Stimulated activated CD4-positive, alpha-beta T cell treated with anti-CD3 and anti-CD28 coated beads, TNF-alpha, amount 100 ng/mL, for 24 hours (primary cell): ENCODE measurements at regions not wholly inside any gene's neighbourhood (a gene's known extent, or its start where the extent isn't known, plus 50 kb on each side); places are given as distances from the start of the nearest gene placed in this dataset.
"Not testable (repeated sequence)": the region's sequence is repeated elsewhere in the genome, so short reads cannot be mapped to it uniquely, and the experiment has no call there.

Experiments
- DNase-seq, 3 experiments: peaks; one replicate each; pipeline ENCODE4 v3.0.0-alpha.2; 2020; ENCODE audit warnings: low read depth in 3 of 3

DNA sequence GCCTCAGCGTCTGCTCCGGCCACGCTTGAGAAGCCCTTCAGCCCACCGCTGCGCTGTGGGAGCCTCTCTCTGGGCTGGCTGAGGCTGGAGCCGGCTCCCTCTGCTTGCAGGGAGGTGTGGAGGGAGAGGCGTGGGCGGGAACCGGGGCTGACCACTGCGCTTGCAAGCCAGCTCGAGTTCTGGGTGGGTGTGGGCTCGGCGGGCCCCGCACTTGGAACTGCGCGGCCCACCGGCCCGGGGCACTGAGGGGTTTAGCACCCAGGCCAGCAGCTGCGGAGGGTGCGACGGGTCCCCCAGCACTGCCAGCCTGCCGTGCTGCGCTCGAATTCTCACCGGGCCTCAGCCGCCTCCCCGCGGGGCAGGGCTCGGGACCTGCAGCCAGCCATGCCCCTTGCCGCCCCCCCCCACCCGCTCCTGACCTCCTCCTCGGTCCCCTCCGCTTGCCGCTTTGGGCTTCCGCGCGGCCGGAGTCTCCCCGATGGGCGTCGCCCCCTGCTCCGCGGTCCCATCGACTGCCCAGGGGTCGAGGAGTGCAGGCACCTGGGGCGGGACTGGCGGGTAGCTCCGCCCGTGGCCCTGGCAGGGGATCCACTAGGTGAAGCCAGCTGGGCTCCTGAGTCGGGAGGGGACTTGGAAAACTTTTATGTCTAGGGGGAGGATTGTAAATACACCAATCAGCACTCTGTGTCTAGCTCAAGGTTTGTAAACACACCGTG is 106.7 kb downstream of the RAP2B start:
- no peak for DNase-seq

DNA sequence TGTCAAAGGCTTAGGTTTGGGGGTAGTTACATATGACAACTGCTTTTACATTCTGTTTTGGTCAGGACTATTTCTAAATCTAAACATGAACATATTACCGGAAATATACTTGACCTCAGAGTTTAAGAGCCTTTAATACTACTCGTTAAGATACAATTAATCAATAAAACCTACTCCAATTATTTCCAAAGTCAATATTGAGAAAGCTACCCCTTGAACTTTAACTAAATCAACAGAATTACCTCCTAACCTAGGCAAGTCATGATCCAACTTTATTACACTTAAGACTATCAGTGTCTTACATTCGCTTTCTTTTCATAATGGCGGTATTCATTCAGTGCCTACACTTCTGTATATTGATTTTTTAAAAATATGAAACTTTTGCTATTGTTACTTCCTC is 107.7 kb downstream of the RAP2B start:
- no peak for DNase-seq

- no peak for DNase-seq
Observed at GRCh38 chr3:153273217-153273616, 111.2 kb downstream of the RAP2B start.

- DNase-seq, result no peak
Observed at GRCh38 chr3:153273767-153274435, 111.9 kb downstream of the RAP2B start.

DNA sequence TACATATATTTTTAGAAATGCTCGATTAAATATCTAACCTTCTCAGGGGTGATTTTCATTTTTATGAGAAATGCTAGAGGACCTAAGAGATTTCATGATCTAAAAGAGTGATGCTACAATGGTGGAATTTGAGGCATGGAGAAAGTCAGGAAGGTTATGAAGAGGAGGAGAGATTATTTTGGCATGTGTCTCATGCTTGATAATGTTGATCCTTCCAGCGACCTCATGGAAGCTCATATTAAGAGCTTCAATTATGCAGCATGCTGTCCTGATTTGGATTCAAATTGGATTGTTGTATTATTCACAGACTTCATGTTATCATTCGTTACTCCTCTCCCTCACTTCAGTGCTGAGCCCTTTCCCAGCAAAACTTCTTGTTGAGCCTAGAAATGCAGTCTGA is 112.5 kb downstream of the RAP2B start:
- DNase-seq, result no peak

DNA sequence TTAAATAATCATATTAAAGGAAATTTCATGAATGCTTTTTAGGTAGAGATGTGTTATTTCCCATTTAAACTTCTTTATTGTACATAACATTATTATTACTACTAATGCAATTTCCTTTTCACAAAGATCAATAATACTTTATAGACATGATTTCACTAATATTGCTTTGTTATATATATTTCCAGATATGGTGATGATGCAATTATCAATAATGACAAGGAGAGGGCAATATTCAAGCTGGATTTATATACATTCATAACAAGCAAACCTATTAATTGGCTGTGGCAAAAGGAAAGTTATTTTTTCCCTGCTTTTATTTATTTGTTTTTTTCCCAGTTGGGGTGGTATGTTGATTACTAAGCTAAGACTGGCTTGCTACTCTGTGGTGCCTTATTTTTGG is 113.5 kb downstream of the RAP2B start:
- DNase-seq, result no peak

GRCh38 chr3:153277029-153277428 is 115.0 kb downstream of the RAP2B start:
- no peak for DNase-seq

DNA sequence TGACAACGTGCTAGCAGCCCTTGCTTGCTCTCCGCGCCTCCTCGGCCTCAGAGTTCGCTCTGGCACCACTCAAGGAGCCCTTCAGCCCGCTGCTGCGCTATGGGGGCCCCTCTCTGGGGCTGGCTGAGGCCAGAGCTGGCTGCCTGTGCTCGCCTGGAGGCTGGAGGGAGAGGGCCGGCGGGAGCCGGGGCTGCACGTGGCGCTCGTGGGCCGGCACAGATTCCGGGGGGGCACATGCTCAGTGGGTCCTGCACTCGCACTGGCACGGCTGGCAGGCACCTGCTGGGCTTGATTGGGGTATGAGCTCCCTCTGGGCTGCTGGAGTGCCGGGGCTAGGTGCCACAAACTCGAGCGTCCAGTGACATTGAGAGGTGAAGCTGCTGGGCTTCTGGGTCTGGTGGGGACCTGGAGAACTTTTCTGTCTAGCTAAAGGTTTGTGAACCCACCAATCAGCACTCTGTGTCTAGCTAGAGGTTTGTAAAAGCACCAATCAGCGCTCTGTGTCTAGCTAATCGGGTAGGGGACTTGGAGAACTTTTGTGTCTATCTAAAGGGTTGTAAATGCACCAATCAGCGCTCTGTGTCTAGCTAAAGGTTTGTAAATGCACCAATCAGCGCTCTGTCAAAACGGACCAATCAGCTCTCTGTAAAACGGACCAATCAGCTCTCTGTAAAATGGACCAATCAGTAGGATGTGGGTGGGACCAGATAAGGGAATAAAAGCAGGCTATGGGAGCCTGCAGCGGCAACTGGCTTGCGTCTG is 119.4 kb downstream of the RAP2B start:
- not testable (repeated sequence) for DNase-seq

- DNase-seq, result no peak
Observed at GRCh38 chr3:153282355-153282754, 120.3 kb downstream of the RAP2B start.

GRCh38 chr3:153284282-153284938 is 122.4 kb downstream of the RAP2B start:
- peak in 2 of 3 experiments; percentile 11 to 18 for DNase-seq

GRCh38 chr3:153285194-153285641 is 123.2 kb downstream of the RAP2B start:
- DNase-seq, result no peak

DNA sequence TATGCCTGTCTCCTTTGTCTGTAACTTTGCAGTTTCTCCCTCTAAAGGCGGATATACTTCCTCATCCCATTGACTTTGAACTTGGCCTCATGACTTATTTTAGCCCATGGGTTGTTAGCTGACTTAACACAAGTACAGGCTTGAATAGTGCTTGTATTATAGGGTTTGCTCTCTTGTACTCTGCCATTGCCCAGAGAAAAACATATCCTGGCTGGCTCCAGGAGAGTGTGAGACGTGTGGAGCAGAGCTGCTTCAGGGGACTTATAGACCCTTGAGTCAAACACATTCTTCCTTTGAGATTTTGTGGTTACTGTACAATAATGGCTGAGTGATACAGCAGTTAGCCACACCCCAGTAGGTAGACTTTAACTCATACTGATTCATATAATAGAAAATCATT is 124.0 kb downstream of the RAP2B start:
- no peak for DNase-seq

DNA sequence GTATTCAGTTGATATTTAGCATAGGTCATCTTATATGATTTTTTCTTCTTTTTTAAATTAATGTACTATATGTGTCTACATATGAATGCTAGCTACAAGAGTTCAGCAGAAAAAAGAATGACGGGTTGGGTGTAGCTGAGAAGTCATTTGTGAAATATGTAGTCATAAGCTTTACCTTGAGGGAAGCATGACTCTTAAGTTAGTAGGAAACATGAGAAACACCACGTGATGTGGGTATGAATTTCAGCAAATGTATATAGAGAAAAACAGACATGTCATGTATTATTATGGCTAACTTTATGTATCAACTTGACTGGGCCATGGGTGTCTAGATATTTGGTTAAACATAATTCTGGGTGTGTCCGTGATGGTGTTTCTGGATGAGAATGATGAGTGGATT is 125.0 kb downstream of the RAP2B start:
- DNase-seq, result no peak

GRCh38 chr3:153289334-153289808 is 127.3 kb downstream of the RAP2B start:
- no peak for DNase-seq

DNA sequence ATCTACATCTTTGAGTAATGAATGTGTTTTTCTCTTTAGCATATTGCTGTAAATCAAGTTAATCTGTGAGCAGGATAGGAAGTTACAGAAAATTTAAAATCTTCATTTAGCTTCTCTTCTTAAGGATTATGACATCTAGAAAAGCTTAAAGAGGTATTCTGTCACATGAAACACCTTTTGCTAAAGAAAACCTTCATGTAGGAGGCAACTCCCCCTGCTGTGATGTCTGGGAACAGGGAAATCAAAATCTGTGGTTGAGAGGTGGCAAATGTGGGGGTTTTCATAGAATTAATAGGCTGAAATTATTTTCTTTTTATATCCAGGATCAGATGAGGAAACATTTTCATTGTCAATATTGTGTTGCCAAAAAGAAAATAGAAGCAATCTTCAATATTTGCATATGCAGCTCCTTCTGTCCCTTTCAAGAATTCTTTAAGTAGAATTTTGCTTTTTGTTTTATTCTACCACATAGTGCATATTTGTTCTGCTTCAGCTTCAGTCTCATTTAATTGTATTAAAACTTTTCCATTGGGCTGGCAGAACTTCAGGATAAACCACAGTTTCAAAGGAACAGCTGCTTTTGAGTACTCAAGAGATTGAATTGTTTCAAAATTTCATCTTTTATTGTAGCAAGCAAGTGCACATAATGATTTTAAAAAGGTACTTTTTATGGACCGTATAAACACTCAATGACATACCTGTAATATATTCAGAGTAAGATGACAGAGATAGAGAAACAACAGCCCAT is 128.4 kb downstream of the RAP2B start:
- no peak for DNase-seq

DNA sequence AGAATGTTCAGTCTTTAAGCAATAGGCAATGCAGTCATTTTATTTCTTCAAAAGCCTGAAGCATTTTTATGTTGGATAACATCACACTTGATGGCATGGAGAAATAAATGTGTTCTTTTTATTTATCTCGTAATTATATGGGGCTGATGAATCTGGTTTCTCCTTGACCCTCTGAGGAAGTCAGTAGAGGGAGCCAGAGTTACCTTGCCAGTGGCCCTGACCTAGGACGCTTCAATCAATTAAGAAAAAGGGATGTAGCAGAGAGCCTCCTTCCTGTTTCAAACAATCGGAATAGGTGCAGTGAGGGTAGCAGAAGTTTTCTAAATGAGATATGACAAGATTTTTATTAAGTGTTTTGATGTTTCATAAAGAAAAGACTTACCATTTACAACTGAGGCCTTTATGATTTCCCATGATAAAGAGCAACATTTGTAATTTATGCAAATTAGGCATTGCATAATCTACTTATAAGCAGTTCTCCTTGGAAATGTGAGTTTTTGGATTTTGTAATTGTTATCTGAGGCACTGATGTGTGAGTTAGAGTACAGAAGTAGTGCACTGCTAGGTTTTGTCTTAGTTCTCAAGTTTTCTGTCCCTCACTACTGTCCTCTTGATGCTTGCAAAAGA is 129.1 kb downstream of the RAP2B start:
- DNase-seq, result no peak

DNA sequence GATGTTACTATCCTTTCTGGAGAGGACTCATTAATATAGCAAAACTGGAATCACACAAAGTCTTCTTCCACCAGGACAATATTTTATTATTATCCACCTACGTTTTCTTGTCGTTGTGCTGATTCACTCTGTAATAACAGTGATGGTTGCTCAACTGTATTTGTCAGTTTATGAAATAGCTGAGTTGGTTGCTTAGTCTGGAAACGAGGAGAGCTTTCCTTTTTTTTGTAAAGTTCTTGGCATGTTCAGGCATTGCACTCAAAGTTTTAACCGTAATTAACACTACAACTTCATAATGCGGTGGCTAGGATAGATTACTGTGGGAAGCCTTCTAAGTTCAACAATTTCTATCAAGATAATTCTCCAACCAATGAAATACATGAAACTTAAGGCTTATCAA is 131.2 kb downstream of the RAP2B start:
- no peak for DNase-seq

- DNase-seq, result no peak
Observed at GRCh38 chr3:153295901-153296300, 133.9 kb downstream of the RAP2B start.

GRCh38 chr3:153305189-153305588 is 143.2 kb downstream of the RAP2B start:
- DNase-seq, result no peak

DNA sequence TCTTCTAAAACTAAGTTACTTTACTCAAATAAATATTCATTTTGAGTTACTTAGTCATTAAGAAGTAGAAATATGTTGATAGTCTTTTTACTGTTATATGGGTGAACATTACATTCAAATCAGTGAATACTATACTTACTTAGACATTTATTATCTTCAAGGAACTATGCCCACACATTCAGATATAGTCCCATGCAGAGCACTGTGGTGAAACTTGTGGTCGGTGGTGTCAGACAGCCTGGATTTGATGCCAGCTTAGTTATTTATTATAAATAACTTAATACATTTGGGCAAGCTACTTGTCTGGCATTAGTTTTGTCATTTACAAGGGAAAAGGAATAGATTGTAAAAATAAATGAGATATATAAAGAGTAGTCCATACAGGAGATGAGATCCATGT is 149.5 kb downstream of the RAP2B start:
- no peak for DNase-seq
